HUES48 (cell line): ENCODE measurements at regions not wholly inside any gene's neighbourhood (a gene's known extent, or its start where the extent isn't known, plus 50 kb on each side); places are given as distances from the start of the nearest gene placed in this dataset.

Experiments used
- H3K27ac ChIP-seq: one replicate; pipeline ENCODE4 v1.7.0; 2013; ENCODE audit warnings: low read depth, low read length, inconsistent platforms
- H3K27me3 ChIP-seq: 2 replicates; pipeline ENCODE4 v1.6.1; 2013; ENCODE audit warnings: mild to moderate bottlenecking, low read length; ENCODE audit not compliant: control insufficient read depth, insufficient read depth
- H3K36me3 ChIP-seq: 2 replicates; pipeline ENCODE4 v1.6.1; 2013; ENCODE audit warnings: low read length; ENCODE audit not compliant: control insufficient read depth, insufficient read depth
- H3K4me1 ChIP-seq: 2 replicates; pipeline ENCODE4 v1.6.1; 2013; ENCODE audit warnings: mild to moderate bottlenecking, low read length; ENCODE audit not compliant: control insufficient read depth, insufficient read depth
- H3K4me3 ChIP-seq: 2 replicates; pipeline ENCODE4 v1.5.1; 2013; ENCODE audit warnings: mild to moderate bottlenecking, low read depth, low read length
- H3K9ac ChIP-seq: 2 replicates; pipeline ENCODE4 v1.6.1; 2013; ENCODE audit warnings: mild to moderate bottlenecking, low read depth, low read length, moderate library complexity
- H3K9me3 ChIP-seq: 2 replicates; pipeline ENCODE4 v1.6.1; 2013; ENCODE audit warnings: low read length; ENCODE audit not compliant: control insufficient read depth, insufficient read depth

GRCh38 chr3:34865346-34865745, 774.0 kb upstream of the ARPP21 start:
- Histone ChIP-seq H3K27ac (peak overlapping the region; percentile 76), H3K9me3 (no peaks in the 10 kb centered on the region), H3K27me3 (no peaks in the 10 kb centered on the region), H3K9ac (no peak overlapping the region), H3K4me1 (peaks cover 18% of the 10 kb centered on the region), H3K4me3 (no peak overlapping the region), H3K36me3 (no peaks in the 10 kb centered on the region)

GRCh38 chr3:34868935-34869334, 770.4 kb upstream of the ARPP21 start:
- Histone ChIP-seq H3K9me3 (no peaks in the 10 kb centered on the region), H3K36me3 (no peaks in the 10 kb centered on the region), H3K27ac (no peak overlapping the region), H3K27me3 (no peaks in the 10 kb centered on the region), H3K9ac (no peak overlapping the region), H3K4me1 (peaks cover 17% of the 10 kb centered on the region), H3K4me3 (no peak overlapping the region)

GRCh38 chr3:34869696-34870095, 769.6 kb upstream of the ARPP21 start:
- Histone ChIP-seq H3K4me3 (no peak overlapping the region), H3K9me3 (no peaks in the 10 kb centered on the region), H3K27ac (no peak overlapping the region), H3K27me3 (no peaks in the 10 kb centered on the region), H3K36me3 (no peaks in the 10 kb centered on the region), H3K4me1 (peaks cover 12% of the 10 kb centered on the region), H3K9ac (no peak overlapping the region)

GRCh38 chr3:34872406-34872805, 766.9 kb upstream of the ARPP21 start:
- Histone ChIP-seq H3K4me1 (no peaks in the 10 kb centered on the region), H3K9ac (no peak overlapping the region)

GRCh38 chr3:34876997-34877396, 762.3 kb upstream of the ARPP21 start:
- H3K9ac ChIP-seq: no peak overlapping the region
- H3K27ac ChIP-seq: no peak overlapping the region
- no peaks in the 10 kb centered on the region for H3K9me3 ChIP-seq
- H3K4me1 ChIP-seq: peaks cover 10% of the 10 kb centered on the region
- H3K27me3 ChIP-seq: no peaks in the 10 kb centered on the region
- no peak overlapping the region for H3K4me3 ChIP-seq
- no peaks in the 10 kb centered on the region for H3K36me3 ChIP-seq

More at GRCh38 chr3:34872406-34872805, 766.9 kb upstream of the ARPP21 start:
- H3K36me3 ChIP-seq: no peaks in the 10 kb centered on the region
- H3K9me3 ChIP-seq: no peaks in the 10 kb centered on the region
- H3K27me3 ChIP-seq: no peaks in the 10 kb centered on the region
- no peak overlapping the region for H3K4me3 ChIP-seq
- no peak overlapping the region for H3K27ac ChIP-seq

GRCh38 chr3:34878488-34878887, 760.8 kb upstream of the ARPP21 start:
- Histone ChIP-seq H3K9me3 (no peaks in the 10 kb centered on the region), H3K27me3 (no peaks in the 10 kb centered on the region), H3K27ac (no peak overlapping the region), H3K4me3 (no peak overlapping the region), H3K4me1 (peaks cover 10% of the 10 kb centered on the region), H3K36me3 (no peaks in the 10 kb centered on the region), H3K9ac (no peak overlapping the region)

- H3K27ac ChIP-seq: no peak overlapping the region
- no peaks in the 10 kb centered on the region for H3K9me3 ChIP-seq
- H3K4me3 ChIP-seq: no peak overlapping the region
- H3K9ac ChIP-seq: no peak overlapping the region
- H3K4me1 ChIP-seq: peaks cover 10% of the 10 kb centered on the region
- H3K36me3 ChIP-seq: no peaks in the 10 kb centered on the region
- H3K27me3 ChIP-seq: no peaks in the 10 kb centered on the region
Observed at GRCh38 chr3:34881026-34881425, 758.3 kb upstream of the ARPP21 start.

GRCh38 chr3:34882764-34883163, 756.6 kb upstream of the ARPP21 start:
- Histone ChIP-seq H3K27me3 (no peaks in the 10 kb centered on the region), H3K4me1 (peaks cover 10% of the 10 kb centered on the region), H3K9me3 (no peaks in the 10 kb centered on the region), H3K4me3 (no peak overlapping the region), H3K36me3 (no peaks in the 10 kb centered on the region), H3K27ac (no peak overlapping the region), H3K9ac (no peak overlapping the region)

GRCh38 chr3:34884007-34884406, 755.3 kb upstream of the ARPP21 start:
- no peak overlapping the region for H3K4me3 ChIP-seq

GRCh38 chr3:34886443-34886842, 752.9 kb upstream of the ARPP21 start:
- Histone ChIP-seq H3K9ac (no peak overlapping the region), H3K27ac (no peak overlapping the region), H3K36me3 (no peaks in the 10 kb centered on the region), H3K9me3 (no peaks in the 10 kb centered on the region; the same call in 1 of the 2 replicates), H3K4me3 (no peak overlapping the region), H3K4me1 (no peaks in the 10 kb centered on the region), H3K27me3 (no peaks in the 10 kb centered on the region)

More at GRCh38 chr3:34884007-34884406, 755.3 kb upstream of the ARPP21 start:
- no peak overlapping the region for H3K27ac ChIP-seq
- peaks cover 10% of the 10 kb centered on the region for H3K4me1 ChIP-seq
- no peaks in the 10 kb centered on the region for H3K36me3 ChIP-seq
- H3K27me3 ChIP-seq: no peaks in the 10 kb centered on the region
- H3K9ac ChIP-seq: no peak overlapping the region
- no peaks in the 10 kb centered on the region; the same call in 1 of the 2 replicates for H3K9me3 ChIP-seq

- no peaks in the 10 kb centered on the region; the same call in 1 of the 2 replicates for H3K9me3 ChIP-seq
- no peak overlapping the region for H3K4me3 ChIP-seq
- H3K4me1 ChIP-seq: no peaks in the 10 kb centered on the region
- no peaks in the 10 kb centered on the region for H3K36me3 ChIP-seq
- no peak overlapping the region for H3K27ac ChIP-seq
- H3K27me3 ChIP-seq: no peaks in the 10 kb centered on the region
- no peak overlapping the region for H3K9ac ChIP-seq
Observed at GRCh38 chr3:34889641-34890040, 749.7 kb upstream of the ARPP21 start.

GRCh38 chr3:34890247-34890646, 749.1 kb upstream of the ARPP21 start:
- no peak overlapping the region for H3K9ac ChIP-seq
- no peaks in the 10 kb centered on the region for H3K27me3 ChIP-seq
- H3K4me3 ChIP-seq: no peak overlapping the region
- H3K36me3 ChIP-seq: no peaks in the 10 kb centered on the region
- H3K27ac ChIP-seq: no peak overlapping the region
- no peaks in the 10 kb centered on the region; the same call in 1 of the 2 replicates for H3K9me3 ChIP-seq
- H3K4me1 ChIP-seq: no peaks in the 10 kb centered on the region
